ENCODE measurements at regions not wholly inside any gene's neighbourhood (a gene's known extent, or its start where the extent isn't known, plus 50 kb on each side); places are given as distances from the start of the nearest gene placed in this dataset.

- DNase-seq (ENCODE audit: low spot score) (no peak), ATAC-seq (no peak), FAIRE-seq (no peak)
- TF ChIP-seq SMAD9 (CRISPR knock-in tag; IDR thresholded peaks at IDR 0.05) (no peak), KDM5B (CRISPR knock-in tag; IDR thresholded peaks at IDR 0.05; ENCODE audit: borderline replicate concordance) (no peak), CEBPG (CRISPR knock-in tag; IDR thresholded peaks at IDR 0.05) (no peak), SOX13 (IDR thresholded peaks at IDR 0.05) (no peak), SOX13 (CRISPR knock-in tag; conservative IDR thresholded peaks at IDR 0.05 in 1 of 2, IDR thresholded peaks at IDR 0.05 in 1 of 2) (no peak), MAZ (IDR thresholded peaks at IDR 0.05; ENCODE audit: borderline replicate concordance, low read depth, low read length) (no peak), MAZ (CRISPR knock-in tag; IDR thresholded peaks at IDR 0.05; ENCODE audit: low read depth) (no peak), RFXAP (CRISPR knock-in tag; IDR thresholded peaks at IDR 0.05; ENCODE audit: borderline replicate concordance) (no peak), RXRB (CRISPR knock-in tag; IDR thresholded peaks at IDR 0.05; ENCODE audit: borderline replicate concordance) (no peak), ETV6 (CRISPR knock-in tag; conservative IDR thresholded peaks at IDR 0.05) (no peak), ZNF383 (CRISPR knock-in tag; IDR thresholded peaks at IDR 0.05; ENCODE audit: borderline replicate concordance) (no peak), TFE3 (CRISPR knock-in tag; IDR thresholded peaks at IDR 0.05) (no peak), BRD4 (CRISPR knock-in tag; IDR thresholded peaks at IDR 0.05) (no peak), DRAP1 (CRISPR knock-in tag; IDR thresholded peaks at IDR 0.05) (no peak), ZNF543 (CRISPR knock-in tag; IDR thresholded peaks at IDR 0.05) (no peak), ZNF333 (CRISPR knock-in tag; IDR thresholded peaks at IDR 0.05; ENCODE audit: borderline replicate concordance) (no peak), ZNF460 (CRISPR knock-in tag; IDR thresholded peaks at IDR 0.05; ENCODE audit: borderline replicate concordance) (no peak)
- 20% methylated on average over 4 of the region's 6 CpGs for WGBS (ENCODE audit: low lambda C conversion rate)
- Histone ChIP-seq H3K79me2 (ENCODE audit: insufficient read depth, low read length) (no peaks in the 10 kb centered on the region), H3K9me3 (ENCODE audit: low read length) (no peaks in the 10 kb centered on the region), H3K27ac (ENCODE audit: extremely low read length, insufficient read depth, low read length) (no peak overlapping the region), H3K9ac (ENCODE audit: insufficient read depth, low read depth, low read length) (no peak overlapping the region), H2AFZ (ENCODE audit: low read length) (no peak overlapping the region), H3K4me2 (ENCODE audit: low read depth, low read length) (no peak overlapping the region), H3K4me1 (ENCODE audit: insufficient read depth, low read length) (no peaks in the 10 kb centered on the region), H4K20me1 (ENCODE audit: insufficient read depth, low read length) (no peaks in the 10 kb centered on the region), H3K4me3 (replicated peaks in 1 of 3; ENCODE audit: insufficient read depth in 1 of 3, low read depth in 2 of 3, low read length in 3 of 3) (no peak overlapping the region), H3K36me3 (replicated peaks in 1 of 2; ENCODE audit: control insufficient read depth in 1 of 2, insufficient read depth in 2 of 2, low read length in 2 of 2) (no peaks in the 10 kb centered on the region), H3K27me3 (ENCODE audit: control insufficient read depth in 1 of 2, insufficient read depth in 2 of 2, low read length in 2 of 2) (no peaks in the 10 kb centered on the region)
- CTCF ChIA-PET (ENCODE audit: low intra/inter-chr PET ratio, low total read pairs): no interaction called here
- intact Hi-C loops (cut with micrococcal nuclease; ENCODE audit: unreplicated experiment) (no loop called here), in situ Hi-C loops (cut with HindIII; ENCODE audit: extremely low pct_ligation_motif_present, low pct_unique_long_range_greater_than_20kb) (no loop called here)
- BruUV-seq (replicated peaks): no TSS peak
- POLR2A ChIA-PET: no interaction called here
Observed at GRCh38 chr13:37342205-37342604, 236.7 kb upstream of the CSNK1A1L start.

Data from HepG2 (cell line).